K562 (cell line): ENCODE measurements at regions not wholly inside any gene's neighbourhood (a gene's known extent, or its start where the extent isn't known, plus 50 kb on each side); places are given as distances from the start of the nearest gene placed in this dataset.

Source experiments
- ERF ChIP-seq: fragments of 450-650 bp; formaldehyde crosslinking; IDR thresholded peaks from 2 replicates; pipeline ENCODE4 v1.4.0; 2020; ENCODE audit warnings: mild to moderate bottlenecking, mixed read lengths
- FOSL1 ChIP-seq: fragments of 200-800 bp; sonication (Bioruptor generic); conservative IDR thresholded peaks from 2 replicates; pipeline ENCODE4 v1.6.1; 2016; ENCODE audit warnings: missing genetic modification characterization, missing compliant biosample characterization
- FOXJ2 ChIP-seq: fragments of 200-800 bp; sonication (Bioruptor generic); IDR thresholded peaks from 2 replicates; pipeline ENCODE4 v1.6.1; 2016; ENCODE audit warnings: missing genetic modification characterization, missing compliant biosample characterization
- GABPA ChIP-seq: fragments of 200-800 bp; sonication (Bioruptor generic); conservative IDR thresholded peaks from 2 replicates; pipeline ENCODE4 v1.6.1; 2016; ENCODE audit warnings: low read depth, missing genetic modification characterization, missing compliant biosample characterization
- GATA2 ChIP-seq: sonication (generic); formaldehyde crosslinking; IDR thresholded peaks from 2 replicates; pipeline ENCODE4 v1.4.0; 2020; ENCODE audit warnings: mild to moderate bottlenecking, missing genetic modification reagents
- HSF4 ChIP-seq: fragments of 250-450 bp; sonication (Bioruptor Pico); IDR thresholded peaks from 2 replicates; pipeline ENCODE4 v2.1.2; 2022; ENCODE audit warnings: mild to moderate bottlenecking, moderate library complexity, borderline replicate concordance
- ILK ChIP-seq: fragments of 450-650 bp; IDR thresholded peaks from 2 replicates; pipeline ENCODE4 v1.6.1; 2016; ENCODE audit warnings: missing genetic modification characterization, low read depth, mild to moderate bottlenecking, missing compliant biosample characterization, moderate library complexity, borderline replicate concordance
- MAFK ChIP-seq: IDR thresholded peaks from 2 replicates; pipeline ENCODE4 v1.6.1; 2011; ENCODE audit warnings: low read length, improper control_type of control experiment
- MTA1 ChIP-seq: fragments of 450-650 bp; IDR thresholded peaks from 2 replicates; pipeline ENCODE4 v1.6.1; 2017; ENCODE audit warnings: borderline replicate concordance
- MTA3 ChIP-seq: fragments of 450-650 bp; formaldehyde crosslinking; IDR thresholded peaks from 2 replicates; pipeline ENCODE4 v1.6.1; 2017; ENCODE audit warnings: mild to moderate bottlenecking, borderline replicate concordance
- NBN ChIP-seq: fragments of 450-650 bp; IDR thresholded peaks from 2 replicates; pipeline ENCODE4 v1.6.1; 2016; ENCODE audit warnings: low read depth, mild to moderate bottlenecking
- OTX1 ChIP-seq: fragments of 450-650 bp; formaldehyde crosslinking; IDR thresholded peaks from 2 replicates; pipeline ENCODE4 v1.4.0; 2022; ENCODE audit warnings: mild to moderate bottlenecking
- PHB ChIP-seq: fragments of 250-450 bp; sonication (Bioruptor Pico); IDR thresholded peaks from 2 replicates; pipeline ENCODE4 v1.5.0; 2021
- POLR3G ChIP-seq: IDR thresholded peaks from 2 replicates; pipeline ENCODE4 v1.6.1; 2011; ENCODE audit not compliant: insufficient read length, insufficient replicate concordance; ENCODE audit errors: extremely low read depth
- PURB ChIP-seq: sonication (generic); formaldehyde crosslinking; IDR thresholded peaks from 2 replicates; pipeline ENCODE4 v1.9.0; 2021; ENCODE audit warnings: low read depth, mild to moderate bottlenecking, missing genetic modification reagents
- PYGO2 ChIP-seq: fragments of 450-650 bp; IDR thresholded peaks from 2 replicates; pipeline ENCODE4 v1.6.1; 2016; ENCODE audit warnings: mild to moderate bottlenecking, missing genetic modification characterization, moderate library complexity, missing compliant biosample characterization
- RBM17 ChIP-seq: fragments of 200-400 bp; formaldehyde crosslinking; IDR thresholded peaks from 2 replicates; pipeline ENCODE4 v1.6.1; 2017; ENCODE audit warnings: low read depth, mild to moderate bottlenecking, low read length, borderline replicate concordance
- SAP30 ChIP-seq: fragments of 200-600 bp; sonication (generic); IDR thresholded peaks from 2 replicates; pipeline ENCODE4 v1.6.1; 2012; ENCODE audit warnings: borderline replicate concordance, low read depth, mild to moderate bottlenecking, moderate library complexity, low read length, control low read depth, inconsistent platforms; ENCODE audit not compliant: insufficient read depth, poor library complexity, severe bottlenecking
- SLC30A9 ChIP-seq: fragments of 250-450 bp; sonication (Bioruptor Pico); IDR thresholded peaks from 2 replicates; pipeline ENCODE4 v1.8.0; 2022; ENCODE audit warnings: mild to moderate bottlenecking, moderate library complexity
- SMC3 ChIP-seq: conservative IDR thresholded peaks from 2 replicates; pipeline ENCODE4 v1.6.1; 2011; ENCODE audit warnings: low read depth, low read length, improper control_type of control experiment; ENCODE audit not compliant: insufficient read depth
- SREBF2 ChIP-seq: sonication (generic); formaldehyde crosslinking; IDR thresholded peaks from 2 replicates; pipeline ENCODE4 v1.4.0; 2020; ENCODE audit warnings: mild to moderate bottlenecking, missing genetic modification reagents
- ZNF12 ChIP-seq: sonication (generic); formaldehyde crosslinking; IDR thresholded peaks from 2 replicates; pipeline ENCODE4 v1.4.0; 2020; ENCODE audit warnings: mild to moderate bottlenecking, missing genetic modification reagents
- ZNF175 ChIP-seq: fragments of 200-800 bp; sonication (Bioruptor generic); IDR thresholded peaks from 2 replicates; pipeline ENCODE4 v1.6.1; 2016; ENCODE audit warnings: low read depth, mild to moderate bottlenecking, missing genetic modification characterization, missing compliant biosample characterization
- ZNF239 ChIP-seq: fragments of 250-450 bp; sonication (Bioruptor Pico); IDR thresholded peaks from 2 replicates; pipeline ENCODE4 v1.4.0; 2020; ENCODE audit warnings: mild to moderate bottlenecking
- ZNF444 ChIP-seq: fragments of 250-450 bp; sonication (Bioruptor Pico); IDR thresholded peaks from 2 replicates; pipeline ENCODE4 v1.4.0; 2020; ENCODE audit warnings: mild to moderate bottlenecking, moderate library complexity
- ZNF668 ChIP-seq: fragments of 250-450 bp; sonication (Bioruptor Pico); IDR thresholded peaks from 2 replicates; pipeline ENCODE4 v1.8.0; 2022; ENCODE audit warnings: mild to moderate bottlenecking, inconsistent platforms
- TF ChIP-seq, protein P1 (sequence below): sonication (generic); formaldehyde crosslinking; IDR thresholded peaks from 2 replicates; pipeline ENCODE4 v1.8.1; 2023; ENCODE audit warnings: mild to moderate bottlenecking, missing genetic modification reagents
- TF ChIP-seq, protein P2 (sequence below): sonication (generic); formaldehyde crosslinking; IDR thresholded peaks from 2 replicates; pipeline ENCODE4 v1.8.0; 2022; ENCODE audit warnings: mild to moderate bottlenecking, missing genetic modification reagents

DNA sequence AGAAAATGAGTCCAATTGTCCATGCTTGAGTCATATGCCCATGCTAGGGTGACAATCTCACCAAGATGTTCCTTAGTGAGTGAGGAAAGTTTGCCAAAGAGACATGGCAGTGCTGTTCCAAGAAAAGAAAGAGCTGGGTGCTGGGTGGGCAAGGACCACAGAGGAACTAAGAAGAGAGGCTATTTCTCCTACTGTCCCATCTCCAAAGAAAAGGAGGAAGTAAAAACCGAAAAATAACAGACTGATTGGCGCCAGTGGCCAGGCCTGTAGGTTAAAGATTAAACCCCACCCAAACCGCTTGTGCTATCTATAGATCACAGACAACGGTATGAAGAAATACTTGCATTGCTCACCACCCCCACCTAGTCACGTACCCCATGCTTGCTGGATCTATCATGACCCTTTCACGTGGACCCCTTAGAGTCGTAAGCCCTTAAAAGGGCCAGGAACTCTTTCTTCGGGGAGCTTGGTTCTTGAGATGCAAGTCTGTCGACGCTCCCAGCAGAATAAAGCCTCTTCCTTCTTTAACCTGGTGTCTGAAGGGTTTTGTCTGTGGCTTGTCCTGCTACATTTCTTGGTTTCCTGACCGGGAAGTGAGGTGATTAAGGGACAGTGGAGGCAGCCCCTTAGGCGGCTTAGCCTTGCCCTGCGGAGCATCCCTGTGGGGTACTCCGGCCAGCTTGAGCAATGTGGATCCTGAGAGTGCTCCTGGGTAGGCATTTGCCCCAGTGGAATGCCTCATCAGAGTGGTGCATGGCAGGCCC, 606.5 kb downstream of the UQCRFS1 start (continued):
- TF ChIP-seq ZNF175 (CRISPR knock-in tag) (no peak), FOSL1 (peak; percentile 95), ZNF668 (no peak), SREBF2 (CRISPR knock-in tag) (no peak), NBN (no peak; the same call in 1 of the 2 replicates), MAFK (0 out of 2 replicates have a peak, but pooled peaks have one; percentile 20), POLR3G (no peak), GABPA (tag) (no peak), MTA1 (peak; percentile 67; the same call in 1 of the 2 replicates), SMC3 (no peak), OTX1 (CRISPR knock-in tag) (no peak), ZNF444 (no peak), PYGO2 (tag) (peak; percentile 77; the same call in 1 of the 2 replicates), ZNF239 (CRISPR knock-in tag) (no peak), MTA3 (peak; percentile 78), FOXJ2 (tag) (no peak; the same call in 1 of the 2 replicates), ERF (CRISPR knock-in tag) (no peak), SLC30A9 (CRISPR knock-in tag) (no peak), HSF4 (CRISPR knock-in tag) (0 out of 2 replicates have a peak, but pooled peaks have one; percentile 69), PHB (no peak), SAP30 (no peak), ILK (tag) (no peak), RBM17 (no peak), GATA2 (peak; percentile 97), PURB (no peak), ZNF12 (CRISPR knock-in tag) (no peak; the same call in 1 of the 2 replicates)
- TF ChIP-seq, protein P1, sequence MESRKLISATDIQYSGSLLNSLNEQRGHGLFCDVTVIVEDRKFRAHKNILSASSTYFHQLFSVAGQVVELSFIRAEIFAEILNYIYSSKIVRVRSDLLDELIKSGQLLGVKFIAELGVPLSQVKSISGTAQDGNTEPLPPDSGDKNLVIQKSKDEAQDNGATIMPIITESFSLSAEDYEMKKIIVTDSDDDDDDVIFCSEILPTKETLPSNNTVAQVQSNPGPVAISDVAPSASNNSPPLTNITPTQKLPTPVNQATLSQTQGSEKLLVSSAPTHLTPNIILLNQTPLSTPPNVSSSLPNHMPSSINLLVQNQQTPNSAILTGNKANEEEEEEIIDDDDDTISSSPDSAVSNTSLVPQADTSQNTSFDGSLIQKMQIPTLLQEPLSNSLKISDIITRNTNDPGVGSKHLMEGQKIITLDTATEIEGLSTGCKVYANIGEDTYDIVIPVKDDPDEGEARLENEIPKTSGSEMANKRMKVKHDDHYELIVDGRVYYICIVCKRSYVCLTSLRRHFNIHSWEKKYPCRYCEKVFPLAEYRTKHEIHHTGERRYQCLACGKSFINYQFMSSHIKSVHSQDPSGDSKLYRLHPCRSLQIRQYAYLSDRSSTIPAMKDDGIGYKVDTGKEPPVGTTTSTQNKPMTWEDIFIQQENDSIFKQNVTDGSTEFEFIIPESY (CRISPR knock-in tag), result no peak; the same call in 1 of the 2 replicates
- TF ChIP-seq, protein P2, sequence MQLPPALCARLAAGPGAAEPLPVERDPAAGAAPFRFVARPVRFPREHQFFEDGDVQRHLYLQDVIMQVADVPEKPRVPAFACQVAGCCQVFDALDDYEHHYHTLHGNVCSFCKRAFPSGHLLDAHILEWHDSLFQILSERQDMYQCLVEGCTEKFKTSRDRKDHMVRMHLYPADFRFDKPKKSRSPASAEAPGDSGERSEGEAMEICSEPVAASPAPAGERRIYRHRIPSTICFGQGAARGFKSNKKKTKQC (CRISPR knock-in tag), result no peak; the same call in 1 of the 2 replicates
